Testis (tissue), 2 donors: ENCODE measurements at regions not wholly inside any gene's neighbourhood (a gene's known extent, or its start where the extent isn't known, plus 50 kb on each side); places are given as distances from the start of the nearest gene placed in this dataset.

Source experiments
- POLR2A ChIP-seq: fragments of 450-650 bp; IDR thresholded peaks from one replicate; pipeline ENCODE4 v1.6.1; 2017; ENCODE audit warnings: antibody characterized with exemption, mild to moderate bottlenecking, moderate library complexity
- TF ChIP-seq, protein P1 (sequence below), 3 experiments: fragments of 450-650 bp in 2 of 3; fragments of 200-600 bp in 1 of 3; sonication (generic) in 1 of 3; IDR thresholded peaks; one replicate each; pipeline ENCODE4 v1.5.1; 2016 to 2019; ENCODE audit warnings: antibody characterized with exemption in 3 of 3, mild to moderate bottlenecking in 2 of 3, moderate library complexity in 1 of 3

DNA sequence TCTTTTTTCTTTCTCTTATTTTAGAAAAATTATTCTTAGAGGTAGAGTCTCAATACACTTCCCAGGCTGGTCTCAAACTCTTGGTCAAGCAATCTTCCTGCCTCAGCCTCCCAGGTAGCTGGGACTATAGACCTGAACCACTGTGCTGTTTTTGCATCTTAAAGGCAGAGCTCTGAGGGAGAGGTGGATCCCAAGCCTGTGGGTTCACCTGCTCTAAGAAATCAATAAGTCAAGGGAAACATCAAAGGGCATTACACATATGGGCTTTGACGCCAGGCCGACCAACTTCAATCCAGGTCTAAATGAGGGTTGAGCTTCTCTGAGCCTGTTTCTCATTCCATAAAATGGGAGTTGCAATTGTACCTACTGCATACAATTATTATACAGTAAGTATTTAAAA lies 223.9 kb downstream of the LY86 start:
- TF ChIP-seq, protein P1, sequence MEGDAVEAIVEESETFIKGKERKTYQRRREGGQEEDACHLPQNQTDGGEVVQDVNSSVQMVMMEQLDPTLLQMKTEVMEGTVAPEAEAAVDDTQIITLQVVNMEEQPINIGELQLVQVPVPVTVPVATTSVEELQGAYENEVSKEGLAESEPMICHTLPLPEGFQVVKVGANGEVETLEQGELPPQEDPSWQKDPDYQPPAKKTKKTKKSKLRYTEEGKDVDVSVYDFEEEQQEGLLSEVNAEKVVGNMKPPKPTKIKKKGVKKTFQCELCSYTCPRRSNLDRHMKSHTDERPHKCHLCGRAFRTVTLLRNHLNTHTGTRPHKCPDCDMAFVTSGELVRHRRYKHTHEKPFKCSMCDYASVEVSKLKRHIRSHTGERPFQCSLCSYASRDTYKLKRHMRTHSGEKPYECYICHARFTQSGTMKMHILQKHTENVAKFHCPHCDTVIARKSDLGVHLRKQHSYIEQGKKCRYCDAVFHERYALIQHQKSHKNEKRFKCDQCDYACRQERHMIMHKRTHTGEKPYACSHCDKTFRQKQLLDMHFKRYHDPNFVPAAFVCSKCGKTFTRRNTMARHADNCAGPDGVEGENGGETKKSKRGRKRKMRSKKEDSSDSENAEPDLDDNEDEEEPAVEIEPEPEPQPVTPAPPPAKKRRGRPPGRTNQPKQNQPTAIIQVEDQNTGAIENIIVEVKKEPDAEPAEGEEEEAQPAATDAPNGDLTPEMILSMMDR (IDR thresholded peaks at IDR 0.05), result no peak
- TF ChIP-seq POLR2A, result no peak
